ENCODE measurements at regions not wholly inside any gene's neighbourhood (a gene's known extent, or its start where the extent isn't known, plus 50 kb on each side); places are given as distances from the start of the nearest gene placed in this dataset.
"Not testable (repeated sequence)": the region's sequence is repeated elsewhere in the genome, so short reads cannot be mapped to it uniquely, and the experiment has no call there.

- not testable (repeated sequence) for TF ChIP-seq POLR2A (IDR thresholded peaks at IDR 0.05); CTCF (IDR thresholded peaks at IDR 0.05 in 8 of 11, conservative IDR thresholded peaks at IDR 0.05 in 3 of 11); POLR2AphosphoS5 (IDR thresholded peaks at IDR 0.05)
Measured at GRCh38 chrX:37520860-37521450, 50.5 kb upstream of the LANCL3 start.
